Posterior vena cava (tissue), 2 donors: ENCODE measurements at regions not wholly inside any gene's neighbourhood (a gene's known extent, or its start where the extent isn't known, plus 50 kb on each side); places are given as distances from the start of the nearest gene placed in this dataset.
A peak's percentile ranks its signal among the peaks of the same experiment; 100 is the strongest.

ENCODE experiments used
- DNase-seq: peaks from one replicate; pipeline ENCODE4 v3.0.0-alpha.2; 2020; ENCODE audit warnings: low spot score
- intact Hi-C, 2 donors: fragments of 100-400 bp; cut with DNase I; formaldehyde crosslinking; loops; one replicate each; pipeline versions ENCODE4 v1.14.1 to v1.14.2; 2022 to 2023
- donor health status: DM: yes; HTN: yes; CAD: no.
- donor health status: DM: yes; HTN: yes; CAD: no.

DNA sequence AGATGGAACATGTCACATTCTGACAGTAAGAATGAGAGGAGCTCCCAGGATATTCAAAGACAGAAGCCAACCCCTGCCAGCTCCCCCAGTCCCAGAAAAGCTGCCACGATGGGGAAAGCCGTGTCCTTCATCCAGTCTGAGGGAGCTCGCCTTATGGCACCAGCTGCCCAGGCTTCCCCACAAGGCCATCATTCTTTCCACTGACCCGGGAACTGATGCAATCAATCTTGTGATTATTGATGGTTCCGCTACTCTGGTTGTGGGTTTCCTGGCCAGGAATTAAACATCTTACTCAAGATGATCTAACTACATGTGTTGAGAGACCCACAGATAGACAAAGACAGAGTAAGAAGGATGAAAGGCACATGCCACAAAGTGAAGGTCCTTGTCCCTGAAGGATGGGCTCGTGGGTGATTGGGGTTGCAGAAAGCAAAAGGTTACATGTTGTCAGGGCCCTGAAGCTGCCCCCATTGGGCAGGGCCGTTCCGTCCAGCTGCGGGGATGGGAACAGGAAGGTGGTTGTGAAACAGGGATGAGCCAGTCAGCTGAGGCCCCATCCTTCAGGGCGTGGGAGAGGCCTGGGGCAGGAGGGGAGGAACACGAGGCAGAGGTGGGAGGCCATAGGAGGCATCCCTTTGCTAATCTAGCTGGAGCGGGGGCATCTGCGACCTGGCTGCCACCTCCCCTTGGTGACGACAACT, 127.6 kb downstream of the OAT start:
- intact Hi-C loops = no loop called here
- peak; percentile 89 for DNase-seq

DNA sequence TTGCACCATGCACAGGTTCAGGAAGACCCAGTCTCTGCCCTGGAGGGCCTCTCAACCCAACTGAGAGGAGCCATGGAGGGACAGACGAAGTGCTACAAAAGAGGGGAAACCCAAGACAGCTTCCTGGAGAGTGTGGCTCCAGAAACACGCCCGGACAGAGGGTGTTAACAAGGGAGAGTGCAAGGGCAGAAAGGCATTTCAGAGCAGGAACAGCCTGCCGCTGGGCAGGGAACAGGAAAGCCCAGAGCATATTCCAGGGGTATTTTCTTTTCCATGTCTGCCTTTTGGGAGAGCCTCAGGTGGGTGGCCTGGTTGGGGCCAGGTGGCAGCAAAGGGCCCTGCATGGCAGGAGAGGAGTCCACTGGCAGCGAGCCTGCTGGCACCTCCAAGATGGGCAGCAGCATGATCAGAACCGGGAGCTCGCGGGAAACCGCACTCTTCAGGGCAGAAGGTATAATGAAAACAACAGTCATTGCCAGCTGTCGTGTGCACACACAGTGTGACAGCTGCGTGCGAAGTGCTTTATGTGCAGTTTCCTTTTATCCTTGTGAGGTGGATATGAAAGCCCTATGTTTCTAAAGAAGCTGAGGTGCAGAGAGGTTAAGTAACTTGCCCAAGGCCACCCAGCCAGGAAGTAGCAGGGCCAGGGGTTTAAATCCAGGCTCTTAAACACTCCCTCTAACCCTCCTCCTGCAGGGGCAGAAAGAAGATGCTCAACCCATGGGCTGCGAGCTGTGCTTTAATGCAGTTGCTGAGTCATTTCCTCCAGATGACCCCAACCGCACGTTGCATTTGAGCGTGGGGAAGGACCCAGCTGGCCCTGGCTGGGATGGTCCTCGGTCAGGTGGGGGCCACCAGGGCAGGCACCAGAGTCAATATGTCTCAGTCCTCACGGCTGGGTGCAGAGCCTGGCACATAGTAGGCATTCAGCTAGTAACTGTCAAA, 128.6 kb downstream of the OAT start:
- intact Hi-C loops = no loop called here
- peak; percentile 80 for DNase-seq

DNA sequence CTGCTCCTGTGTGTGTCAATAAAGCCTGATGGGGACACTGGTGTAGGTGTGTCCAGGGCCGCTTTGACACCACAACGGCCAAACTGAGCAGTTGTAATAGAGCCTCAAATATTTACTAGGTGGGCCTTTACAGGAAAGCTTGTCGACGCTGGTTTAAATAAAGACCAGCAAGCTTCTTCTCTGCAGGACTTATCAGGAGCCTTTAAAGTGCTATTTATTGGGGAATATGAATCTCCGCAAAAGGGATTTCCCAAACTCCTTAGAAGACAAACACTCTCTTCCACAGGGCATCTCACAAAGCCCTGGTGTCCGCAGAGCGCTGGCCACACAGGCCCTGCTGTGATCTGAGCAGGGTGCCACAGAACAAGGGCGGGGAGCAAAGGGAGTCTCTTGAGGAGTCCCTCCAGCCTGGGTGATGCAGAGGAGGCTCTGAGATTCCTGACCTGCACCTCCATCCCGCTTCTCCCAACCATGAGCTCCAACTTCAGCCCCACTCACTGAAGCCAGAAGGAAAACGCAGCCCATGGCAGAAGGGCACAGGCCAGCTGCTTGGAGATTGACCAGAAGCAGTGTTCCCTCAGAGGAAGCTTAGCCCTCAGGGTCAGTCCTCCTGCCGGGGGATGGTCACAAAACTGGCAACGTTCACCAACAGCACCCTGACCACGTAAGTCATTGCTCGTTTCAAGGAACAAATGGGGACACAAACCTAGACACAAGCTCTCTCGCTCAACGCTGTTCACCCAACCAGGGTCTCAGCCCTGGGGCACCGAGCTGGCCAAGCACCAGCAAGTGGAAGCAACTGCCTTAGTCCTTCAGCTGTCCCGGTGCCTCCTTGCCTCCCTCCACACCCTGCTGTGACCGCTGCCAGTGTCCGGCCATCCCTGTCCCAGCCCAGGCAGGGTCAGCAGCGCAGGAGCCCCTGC, 129.5 kb downstream of the OAT start:
- peak; percentile 70 for DNase-seq
- intact Hi-C loops = no loop called here

DNA sequence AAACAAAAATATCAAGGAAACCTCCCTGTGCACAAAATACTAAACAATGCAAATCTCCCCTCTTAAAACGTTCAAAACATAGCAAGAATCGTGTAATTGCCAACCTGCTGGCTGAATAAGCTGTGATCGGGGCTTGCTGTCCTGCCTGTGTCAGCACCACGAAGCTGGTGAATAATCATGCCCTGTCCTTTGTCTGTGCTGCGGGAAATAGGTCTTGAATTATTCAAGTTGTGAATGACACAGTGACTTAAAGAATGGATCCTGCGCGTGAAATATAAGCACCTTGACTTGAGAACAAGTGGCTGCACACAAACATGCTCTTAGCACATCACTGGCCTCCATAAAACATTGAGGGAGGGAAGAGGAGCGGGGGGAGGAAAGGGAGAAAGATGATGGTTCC, 130.2 kb downstream of the OAT start:
- intact Hi-C loops = no loop called here
- DNase-seq = no peak

DNA sequence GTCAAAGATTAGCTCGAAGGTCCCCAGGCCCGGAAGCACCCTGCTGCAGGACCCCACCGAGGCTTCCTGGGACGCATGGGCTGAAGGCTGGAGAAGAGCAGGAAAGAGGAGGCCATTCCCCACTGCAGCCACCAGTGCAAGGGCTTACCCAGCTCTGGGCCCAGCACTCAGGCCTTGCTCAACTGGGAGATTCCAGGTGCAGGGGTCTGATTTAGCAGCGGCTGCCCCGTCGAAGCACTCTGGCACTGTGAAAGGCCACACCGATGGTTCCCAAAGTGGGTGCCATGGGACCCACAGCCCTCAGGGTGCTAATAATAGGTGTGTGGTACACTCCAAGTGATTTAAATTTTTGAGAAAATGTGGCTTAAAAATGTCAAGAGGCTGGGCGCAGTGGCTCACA, 130.9 kb downstream of the OAT start:
- peak; percentile 35 for DNase-seq
- intact Hi-C loops = no loop called here

DNA sequence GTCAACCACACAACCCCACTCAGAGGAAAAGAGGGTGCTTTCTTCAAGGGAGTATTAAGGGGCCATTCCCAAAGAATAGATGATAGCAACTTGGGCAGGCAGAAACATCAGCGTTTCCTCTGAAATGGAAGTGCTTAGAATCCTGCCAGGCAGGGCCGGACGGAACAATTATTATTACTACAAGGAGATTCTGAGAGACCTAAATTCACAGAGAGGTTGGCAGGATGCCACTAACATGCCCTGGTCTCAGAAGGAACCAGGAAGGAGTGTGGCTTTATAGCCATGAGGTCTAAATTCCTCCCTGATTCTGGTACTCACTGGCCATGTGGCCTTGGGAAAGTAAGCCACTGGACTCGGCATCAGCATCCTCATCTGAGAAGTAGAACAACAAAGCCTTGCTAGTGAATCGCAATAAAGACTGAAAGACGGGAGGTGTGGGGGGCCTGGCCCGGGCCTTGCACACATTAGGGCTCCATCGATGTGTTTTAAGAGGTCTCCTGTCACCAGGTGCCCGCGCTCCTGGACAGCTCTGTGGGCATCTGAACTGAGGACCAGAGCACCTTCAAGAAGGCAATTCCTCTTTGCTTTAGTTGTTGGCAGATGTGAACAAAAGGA, 131.5 kb downstream of the OAT start:
- intact Hi-C loops = no loop called here
- peak; percentile 20 for DNase-seq

DNA sequence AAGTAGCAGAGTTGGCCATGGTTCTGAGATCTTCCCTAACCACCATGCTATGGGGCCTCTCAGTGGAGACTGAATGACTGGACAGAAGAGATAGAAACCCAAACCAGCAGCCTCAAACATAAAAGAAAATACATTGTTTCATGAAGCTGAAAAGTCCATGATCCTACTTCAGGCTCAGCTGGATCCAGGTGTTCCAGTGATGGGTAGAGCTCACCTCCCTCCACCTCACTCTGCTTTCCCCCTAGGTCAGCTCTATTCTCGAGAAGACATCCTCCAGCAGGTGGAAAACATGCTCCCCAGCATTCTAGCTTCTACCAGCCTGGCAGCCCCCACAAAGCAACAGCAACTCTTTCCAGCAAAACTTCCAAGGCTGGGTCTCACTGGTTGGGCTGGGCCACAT, 132.1 kb downstream of the OAT start:
- intact Hi-C loops = no loop called here
- no peak for DNase-seq

DNA sequence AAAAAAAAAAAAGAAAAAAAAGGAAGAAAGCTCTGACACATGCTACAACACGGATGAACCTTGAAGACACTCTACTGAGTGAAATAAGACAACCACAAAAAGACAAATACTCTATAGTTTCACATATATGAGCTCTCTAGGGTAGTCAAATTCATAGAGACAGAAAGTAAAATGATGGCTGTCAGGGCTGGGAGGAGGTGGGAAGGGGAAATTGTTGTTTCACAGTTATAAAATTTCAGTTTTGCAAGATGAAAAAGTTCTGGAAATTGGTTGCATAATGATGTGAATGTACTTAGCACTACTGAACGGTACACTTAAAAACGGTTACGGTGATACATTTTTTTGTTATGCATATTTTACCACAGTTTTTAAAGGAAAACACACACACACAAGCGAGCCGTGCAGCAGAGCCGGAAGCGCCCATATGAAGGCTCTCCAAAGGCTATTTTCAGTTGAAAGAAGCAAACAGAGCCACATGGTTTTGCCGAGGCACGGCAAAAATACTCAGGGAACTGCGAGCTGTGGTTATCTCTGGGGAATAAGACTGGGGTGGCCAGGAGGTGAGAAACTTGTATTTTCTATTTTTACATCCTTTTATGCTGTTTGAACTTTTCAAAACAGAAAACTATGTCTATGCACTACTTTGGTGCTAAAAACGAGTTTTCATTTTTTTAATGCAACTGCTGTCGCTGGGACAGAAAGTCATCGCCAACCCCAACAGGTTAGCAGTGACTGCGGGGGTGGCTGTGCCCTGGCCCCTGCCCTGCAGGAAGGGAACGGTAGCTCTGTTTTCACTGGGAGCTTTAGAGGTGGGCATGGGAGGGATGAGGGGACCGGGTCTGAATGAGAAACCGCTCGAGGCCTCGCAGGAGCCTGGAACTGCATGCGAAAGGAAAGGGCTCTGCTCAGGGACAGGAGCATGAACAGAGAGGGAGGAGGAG, 132.9 kb downstream of the OAT start:
- intact Hi-C loops = no loop called here
- peak; percentile 62 for DNase-seq

DNA sequence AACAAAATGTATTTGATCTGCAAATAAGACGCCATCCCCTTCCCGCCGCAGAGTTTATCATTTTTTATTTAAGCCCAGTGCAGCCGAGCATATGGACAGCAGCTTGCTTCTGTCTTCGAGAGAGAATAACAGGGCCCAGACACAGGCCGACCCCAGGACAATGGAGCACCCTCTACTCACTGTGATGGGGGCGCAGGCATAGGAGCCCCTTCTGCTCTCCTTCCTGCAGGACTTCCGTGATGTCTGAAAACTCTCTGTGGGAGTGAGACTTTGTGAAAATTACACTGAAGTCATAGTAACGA, 134.8 kb downstream of the OAT start:
- intact Hi-C loops = no loop called here
- DNase-seq = peak; percentile 60

DNA sequence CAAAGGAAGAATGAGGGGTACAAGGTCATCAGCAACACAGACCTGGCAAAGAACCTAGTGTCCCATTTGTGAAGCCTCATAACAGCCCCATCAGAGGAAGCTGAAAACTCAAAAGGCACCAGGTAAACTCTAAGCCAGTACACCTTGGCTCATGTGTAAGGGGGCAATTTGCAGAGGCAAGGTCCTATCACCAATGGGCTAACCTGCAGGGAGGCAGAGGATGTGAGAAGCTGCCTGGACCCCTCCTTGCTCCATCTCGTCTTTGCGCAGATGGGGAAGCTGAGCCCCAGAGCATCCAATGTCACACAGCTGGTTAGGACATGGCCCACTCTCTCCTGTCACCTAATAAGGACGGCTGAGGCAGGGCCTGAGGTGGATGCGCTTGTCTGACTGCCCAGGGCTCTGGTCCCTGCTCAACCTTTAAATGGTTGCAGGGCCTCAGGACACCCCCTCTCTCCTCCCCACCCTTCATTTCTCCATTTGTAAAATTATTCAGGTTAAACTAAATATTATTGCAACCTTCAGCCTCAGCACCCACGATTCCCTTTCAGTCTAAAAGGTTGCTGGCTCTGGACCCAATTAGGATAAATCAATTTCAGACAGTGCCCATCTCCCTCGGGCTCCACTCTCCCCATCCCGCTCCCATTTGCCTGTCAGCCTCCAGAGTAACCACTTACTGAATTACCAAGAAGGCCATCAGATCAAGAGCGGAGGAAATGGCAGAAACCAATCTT, 135.3 kb downstream of the OAT start:
- intact Hi-C loops = no loop called here
- DNase-seq = peak; percentile 68

DNA sequence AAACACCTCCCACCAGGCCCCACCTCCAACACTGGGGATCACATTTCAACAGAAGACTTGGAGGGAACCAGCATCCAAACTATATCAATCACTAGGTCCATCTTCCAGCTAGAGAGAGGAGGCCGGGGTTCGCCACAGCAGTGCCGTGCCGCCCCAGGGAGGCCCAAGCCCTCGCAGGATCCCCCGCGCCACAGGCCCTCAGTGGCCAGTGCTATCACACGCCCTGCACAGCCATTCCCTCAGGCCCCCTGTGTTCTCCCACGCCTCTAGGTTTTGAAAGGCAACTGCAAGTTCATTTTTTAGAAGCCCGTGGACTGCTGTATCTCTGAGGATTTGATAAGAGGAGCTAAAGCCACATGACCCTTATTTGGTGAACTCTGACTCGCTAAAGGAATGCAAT, 136.4 kb downstream of the OAT start:
- intact Hi-C loops = no loop called here
- DNase-seq = peak; percentile 53

DNA sequence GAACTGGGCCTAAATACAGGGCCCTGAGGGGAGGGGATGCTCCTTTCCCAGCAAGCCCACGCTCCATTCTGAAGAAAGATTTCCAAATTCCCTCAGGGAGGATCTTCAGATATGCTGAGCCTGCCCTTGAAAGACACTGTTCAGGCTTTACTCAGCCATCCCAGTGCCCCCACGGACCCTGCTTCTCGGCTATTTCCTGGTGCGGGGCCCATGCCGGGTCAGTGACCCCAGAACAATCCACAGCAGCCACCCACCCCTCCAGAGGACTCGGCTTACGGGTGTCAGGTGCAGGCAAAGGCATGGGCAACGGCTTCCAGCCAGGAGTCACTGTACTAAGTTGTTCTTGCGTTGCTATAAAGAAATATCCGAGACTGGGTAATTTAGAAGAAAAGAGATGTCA, 137.1 kb downstream of the OAT start:
- intact Hi-C loops = no loop called here
- DNase-seq = peak; percentile 46

DNA sequence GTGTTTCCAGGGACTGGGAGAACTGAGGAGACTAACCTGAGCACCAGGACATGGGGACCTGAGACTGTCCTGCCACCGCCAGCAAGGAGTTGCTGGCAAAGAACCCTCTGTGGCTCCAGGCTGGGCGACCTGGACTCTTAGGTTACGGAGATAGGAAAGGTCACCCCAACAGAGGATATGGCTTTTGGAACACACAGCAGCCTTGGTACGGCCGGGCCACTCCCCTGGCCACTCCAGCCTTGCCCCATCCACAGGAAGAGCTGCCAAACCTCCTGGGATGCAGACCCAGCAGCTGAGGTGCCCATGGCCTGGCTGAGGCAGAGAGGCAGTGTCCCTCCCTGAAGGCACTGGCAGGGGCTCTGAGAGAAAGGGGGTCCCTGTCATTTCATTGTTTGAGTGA, 137.8 kb downstream of the OAT start:
- peak; percentile 30 for DNase-seq
- intact Hi-C loops = no loop called here

DNA sequence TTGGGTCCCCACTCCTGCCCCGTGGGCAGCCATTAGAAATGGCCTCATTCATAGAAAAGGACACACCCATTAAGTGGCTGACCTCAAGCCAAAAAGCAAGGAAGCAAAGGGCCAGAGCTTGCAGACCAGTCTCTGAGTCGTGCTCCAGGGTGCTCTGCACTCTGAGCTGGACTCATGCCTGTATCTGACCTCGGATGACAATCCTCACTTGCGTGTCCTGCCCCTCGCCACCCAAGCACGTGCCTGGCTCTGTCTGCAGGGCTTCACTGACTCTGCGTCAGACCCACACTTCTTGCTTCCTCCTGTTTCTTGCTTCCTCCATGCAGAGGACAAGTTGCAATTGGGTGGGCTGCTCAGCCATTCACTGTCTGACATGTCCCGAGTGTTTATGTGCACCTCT, 138.8 kb downstream of the OAT start:
- intact Hi-C loops = no loop called here
- peak; percentile 68 for DNase-seq

DNA sequence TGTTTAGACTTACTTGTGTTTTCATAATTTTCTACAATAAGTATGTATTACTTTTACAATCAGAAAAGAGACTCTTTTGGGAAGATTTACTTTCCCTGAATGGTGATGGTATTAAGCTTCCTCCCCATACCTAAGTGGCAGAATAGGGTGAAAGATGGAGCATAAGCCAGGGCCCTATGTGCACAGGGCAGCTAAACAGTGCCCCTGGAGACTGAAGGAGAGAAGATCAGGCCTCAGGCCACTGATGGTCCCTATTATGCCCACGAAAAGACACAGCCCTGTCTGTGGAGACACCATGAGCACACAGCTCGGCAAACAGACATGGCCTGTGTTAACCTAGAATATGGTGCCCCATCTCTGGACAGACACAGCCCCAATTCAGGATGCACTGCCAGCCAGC, 139.4 kb downstream of the OAT start:
- intact Hi-C loops = no loop called here
- peak; percentile 44 for DNase-seq

DNA sequence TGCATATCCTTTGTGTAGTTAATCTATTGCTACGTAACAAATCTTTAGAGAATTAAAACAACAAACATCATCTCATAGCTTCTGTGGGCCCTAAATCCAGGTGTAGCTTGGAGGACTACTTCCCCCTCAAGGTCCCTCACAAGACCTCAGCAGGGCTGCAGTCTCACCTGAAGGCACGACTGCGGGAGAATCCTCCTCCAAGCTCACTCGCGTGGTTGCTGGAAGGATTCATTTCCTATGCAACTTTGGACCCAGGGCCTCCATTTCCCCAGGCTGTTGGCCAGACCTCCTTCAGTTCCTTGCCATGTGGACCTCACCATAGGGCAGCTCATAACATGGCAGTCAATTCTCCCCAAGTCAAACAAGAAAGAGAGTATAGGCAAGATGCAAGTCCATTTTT, 140.4 kb downstream of the OAT start:
- intact Hi-C loops = no loop called here
- peak; percentile 50 for DNase-seq

DNA sequence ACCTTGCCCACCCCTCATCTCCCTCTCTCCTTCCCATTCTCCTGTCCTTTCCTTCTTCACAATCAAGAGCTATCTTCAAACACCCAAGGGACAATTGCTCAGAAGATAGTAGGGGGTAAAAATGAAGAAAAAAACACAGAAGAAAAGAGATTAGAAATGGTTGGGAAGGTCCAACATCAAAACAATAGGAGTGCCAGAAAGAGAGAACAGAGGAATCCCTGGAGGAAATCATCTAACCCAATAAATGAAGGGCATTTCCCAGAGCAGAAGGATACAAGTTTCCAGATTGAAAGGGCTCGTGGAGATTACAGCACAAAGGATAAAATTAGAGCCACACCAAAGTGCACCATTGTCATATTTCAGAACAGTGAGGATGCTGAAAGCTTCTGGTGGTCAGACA, 145.6 kb downstream of the OAT start:
- DNase-seq = no peak
- intact Hi-C loops = no loop called here

DNA sequence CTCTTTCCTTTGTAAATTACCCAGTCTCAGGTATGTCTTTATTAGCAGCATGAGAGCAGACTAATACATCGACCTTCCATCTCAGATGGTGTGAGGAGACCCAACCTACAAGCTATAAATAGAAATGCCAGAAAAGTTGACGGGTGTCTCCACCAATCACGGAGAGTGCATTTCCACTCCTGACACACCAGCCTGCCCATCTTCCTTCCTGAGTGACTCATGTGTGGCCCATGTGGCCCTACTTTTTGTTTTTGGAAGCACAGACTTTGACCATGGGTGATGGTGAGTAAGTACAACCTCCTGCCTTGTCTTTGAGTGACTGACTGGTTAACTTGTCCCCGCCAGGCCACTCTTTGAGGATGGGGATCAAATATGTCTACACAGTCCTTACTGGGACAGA, 147.0 kb downstream of the OAT start:
- no peak for DNase-seq
- intact Hi-C loops = no loop called here
